ENCODE measurements at regions not wholly inside any gene's neighbourhood (a gene's known extent, or its start where the extent isn't known, plus 50 kb on each side); places are given as distances from the start of the nearest gene placed in this dataset.

DNA sequence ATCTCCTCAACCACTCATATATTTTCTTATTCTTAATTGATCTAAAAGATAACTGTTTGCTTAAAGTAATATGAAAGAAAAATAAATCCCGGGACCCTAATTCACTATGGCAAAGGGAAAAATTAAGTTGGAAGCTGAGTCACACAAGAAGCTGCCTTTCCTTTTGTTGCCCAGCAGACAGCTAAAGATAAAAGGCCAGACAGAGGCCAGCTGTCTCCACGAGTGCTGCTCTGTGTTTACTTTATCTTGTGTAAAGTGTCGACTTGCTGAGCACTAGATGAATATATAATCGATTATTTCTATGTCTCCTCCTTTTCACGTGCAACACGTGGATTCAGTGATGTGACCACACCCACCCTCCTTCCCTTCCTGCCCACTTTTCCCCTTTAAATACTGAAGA is 52.8 kb upstream of the NSMCE3 start:
- ATAC-seq (ENCODE audit: low FRiP score) (no peak), DNase-seq (ENCODE audit: low spot score) (no peak)
- TF ChIP-seq, protein P1, sequence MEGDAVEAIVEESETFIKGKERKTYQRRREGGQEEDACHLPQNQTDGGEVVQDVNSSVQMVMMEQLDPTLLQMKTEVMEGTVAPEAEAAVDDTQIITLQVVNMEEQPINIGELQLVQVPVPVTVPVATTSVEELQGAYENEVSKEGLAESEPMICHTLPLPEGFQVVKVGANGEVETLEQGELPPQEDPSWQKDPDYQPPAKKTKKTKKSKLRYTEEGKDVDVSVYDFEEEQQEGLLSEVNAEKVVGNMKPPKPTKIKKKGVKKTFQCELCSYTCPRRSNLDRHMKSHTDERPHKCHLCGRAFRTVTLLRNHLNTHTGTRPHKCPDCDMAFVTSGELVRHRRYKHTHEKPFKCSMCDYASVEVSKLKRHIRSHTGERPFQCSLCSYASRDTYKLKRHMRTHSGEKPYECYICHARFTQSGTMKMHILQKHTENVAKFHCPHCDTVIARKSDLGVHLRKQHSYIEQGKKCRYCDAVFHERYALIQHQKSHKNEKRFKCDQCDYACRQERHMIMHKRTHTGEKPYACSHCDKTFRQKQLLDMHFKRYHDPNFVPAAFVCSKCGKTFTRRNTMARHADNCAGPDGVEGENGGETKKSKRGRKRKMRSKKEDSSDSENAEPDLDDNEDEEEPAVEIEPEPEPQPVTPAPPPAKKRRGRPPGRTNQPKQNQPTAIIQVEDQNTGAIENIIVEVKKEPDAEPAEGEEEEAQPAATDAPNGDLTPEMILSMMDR (IDR thresholded peaks at IDR 0.05): no peak

DNA sequence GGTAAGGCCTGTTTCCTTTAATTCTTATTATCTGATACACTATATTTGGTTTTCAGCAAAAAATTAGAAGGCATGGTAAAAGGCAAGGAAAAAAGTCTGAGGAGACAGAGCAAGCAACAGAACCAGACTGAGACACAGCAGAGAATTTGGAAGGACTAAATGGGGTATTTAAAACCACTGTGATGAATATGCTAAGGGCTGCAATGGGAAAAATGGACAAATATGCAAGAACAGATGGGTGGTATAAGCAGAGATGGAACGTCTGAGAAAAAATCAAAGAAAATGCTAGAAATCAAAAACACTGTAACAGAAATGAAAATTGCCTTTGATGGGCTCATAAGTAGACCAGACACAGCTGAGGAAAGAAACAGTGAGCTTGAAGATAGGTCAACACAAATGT is 50.8 kb upstream of the NSMCE3 start:
- TF ChIP-seq, protein P1 (IDR thresholded peaks at IDR 0.05): no peak
- no peak for ATAC-seq (ENCODE audit: low FRiP score)
- DNase-seq (ENCODE audit: low spot score): no peak

DNA sequence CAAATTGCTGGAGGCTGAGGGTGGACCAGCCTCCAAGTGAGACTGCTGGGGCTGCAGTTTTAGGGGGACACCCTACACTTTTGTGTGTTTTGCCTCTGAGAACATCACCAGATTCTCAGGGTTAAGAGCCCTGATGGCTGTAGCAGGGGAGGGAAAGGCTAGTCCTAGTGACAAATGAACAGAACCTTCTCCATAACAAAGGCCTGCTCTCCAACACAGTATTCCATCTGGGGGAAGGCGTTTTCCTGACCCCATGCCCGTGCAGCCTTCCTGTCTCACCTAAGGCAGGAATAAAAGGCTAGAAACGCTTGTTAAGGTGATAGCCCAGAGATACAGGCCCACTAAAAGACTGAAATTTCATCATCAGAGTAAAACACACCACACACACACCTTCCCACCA is 50.2 kb upstream of the NSMCE3 start:
- TF ChIP-seq, protein P1 (IDR thresholded peaks at IDR 0.05): no peak
- DNase-seq (ENCODE audit: low spot score): no peak
- no peak for ATAC-seq (ENCODE audit: low FRiP score)
